ENCODE measurements at regions not wholly inside any gene's neighbourhood (a gene's known extent, or its start where the extent isn't known, plus 50 kb on each side); places are given as distances from the start of the nearest gene placed in this dataset.

DNA sequence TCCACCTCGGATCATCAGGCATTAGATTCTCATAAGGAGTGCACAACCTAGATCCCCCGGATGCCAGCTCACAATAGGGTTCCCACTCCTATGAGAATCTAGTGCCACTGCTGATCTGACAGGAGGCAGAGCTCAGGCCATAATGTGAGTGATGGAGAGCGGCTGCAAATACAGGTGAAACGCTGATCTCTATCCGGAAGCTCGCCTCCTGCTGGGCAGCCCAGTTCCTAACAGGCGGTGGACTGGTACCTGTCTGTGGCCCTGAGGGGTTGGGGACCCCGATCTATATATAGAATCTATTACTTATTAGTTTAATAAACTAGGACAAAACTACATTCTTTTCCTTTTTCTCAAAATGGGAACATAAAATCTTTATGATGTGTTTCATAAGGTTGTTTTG lies 741.9 kb downstream of the RFPL4B start:
- H3K27ac ChIP-seq, result no peak overlapping the region
- no peak for TF ChIP-seq CTCF (conservative IDR thresholded peaks at IDR 0.05)

- H3K27ac ChIP-seq, result no peak overlapping the region
- TF ChIP-seq CTCF (conservative IDR thresholded peaks at IDR 0.05), result no peak
Observed at GRCh38 chr6:113092795-113093194, 745.7 kb downstream of the RFPL4B start.

DNA sequence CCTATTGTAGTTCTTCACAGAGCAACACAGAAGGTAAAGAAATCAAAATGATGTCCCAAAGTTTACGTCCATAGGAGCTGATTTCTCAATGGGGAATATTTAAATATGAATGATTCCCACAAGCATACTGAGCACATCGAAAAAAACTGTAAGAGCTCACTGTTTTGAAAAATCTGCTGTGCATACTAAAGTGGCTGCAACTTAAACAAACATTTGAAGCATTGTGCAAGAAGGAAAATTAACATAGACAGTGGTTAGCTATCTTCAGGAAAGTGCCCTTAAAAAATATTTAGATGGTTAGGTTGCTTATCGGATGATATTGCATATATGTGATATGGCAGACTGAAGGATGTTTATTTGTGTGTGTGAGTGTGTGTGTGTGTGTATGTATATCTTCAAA lies 747.6 kb downstream of the RFPL4B start:
- no peak overlapping the region for H3K27ac ChIP-seq
- no peak for TF ChIP-seq CTCF (conservative IDR thresholded peaks at IDR 0.05)

DNA sequence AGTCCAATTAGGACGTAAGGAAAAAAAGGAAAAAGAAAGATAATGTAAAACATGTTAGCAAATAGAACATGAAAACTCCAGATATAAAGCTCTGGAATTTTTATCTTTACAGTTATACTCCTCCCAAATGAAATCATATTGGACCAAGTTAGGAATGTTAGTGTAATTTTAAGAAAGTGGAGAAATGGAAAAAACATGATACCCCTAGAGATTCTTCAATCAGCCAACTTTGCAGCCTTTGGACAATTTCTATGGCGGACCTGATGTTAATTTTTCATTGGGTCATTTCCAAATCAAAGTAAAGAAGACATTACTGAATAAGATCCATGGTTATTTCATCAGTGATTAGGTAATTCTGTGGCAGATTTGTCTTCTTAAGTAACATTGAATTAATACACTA lies 748.7 kb downstream of the RFPL4B start:
- no peak for TF ChIP-seq CTCF (conservative IDR thresholded peaks at IDR 0.05)
- no peak overlapping the region for H3K27ac ChIP-seq

DNA sequence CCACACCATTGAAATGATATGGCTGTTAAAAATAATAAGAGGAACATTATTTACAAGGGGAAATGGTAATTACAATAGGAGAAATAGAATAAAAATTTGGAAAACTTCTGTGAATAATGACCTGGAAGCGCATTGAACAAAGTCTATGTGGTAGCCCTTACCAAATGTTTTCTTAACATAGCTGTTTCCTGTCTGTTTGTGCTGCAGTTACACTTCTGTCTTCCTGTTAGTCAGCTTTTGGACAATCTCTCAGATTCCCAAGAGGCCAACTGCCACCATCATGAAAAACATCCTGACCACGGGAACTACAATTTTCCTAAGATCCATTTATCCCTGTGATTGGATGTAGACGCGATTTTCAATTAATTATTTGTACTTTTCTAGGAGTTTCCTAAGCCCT lies 754.4 kb upstream of the MARCKS start:
- no peak overlapping the region for H3K27ac ChIP-seq
- TF ChIP-seq CTCF (conservative IDR thresholded peaks at IDR 0.05), result no peak

GRCh38 chr6:113103634-113104361 lies 753.3 kb upstream of the MARCKS start:
- no peak for TF ChIP-seq CTCF (conservative IDR thresholded peaks at IDR 0.05)
- no peak overlapping the region for H3K27ac ChIP-seq

GRCh38 chr6:113104541-113104940 lies 752.6 kb upstream of the MARCKS start:
- H3K27ac ChIP-seq, result no peak overlapping the region
- TF ChIP-seq CTCF (conservative IDR thresholded peaks at IDR 0.05), result no peak
